PC-3 (cell line): ENCODE measurements at regions not wholly inside any gene's neighbourhood (a gene's known extent, or its start where the extent isn't known, plus 50 kb on each side); places are given as distances from the start of the nearest gene placed in this dataset.

Experiments
- ATAC-seq: fragments of 200-7000 bp; cut with Tn5 transposase; 2 replicates; pipeline ENCODE4 v1.9.1; 2020; ENCODE audit warnings: mild to moderate bottlenecking, moderate library complexity
- BruUV-seq: library from RNA; stranded (reverse); fragments of 400-500 nt; replicated peaks from 2 replicates; lab custom pipeline; 2021; lab: Mats Ljungman, UMichigan
- CTCF ChIA-PET: fragments of 300-600 bp; sonication (Branson Sonifier 250); formaldehyde crosslinking; loops from one replicate; lab custom pipeline; 2022; ENCODE audit warnings: antibody characterized with exemption; lab: Charles Lee
- POLR2A ChIA-PET: fragments of 300-600 bp; sonication (Branson Sonifier 250); formaldehyde crosslinking; loops from one replicate; lab custom pipeline; 2022; ENCODE audit warnings: antibody characterized with exemption; ENCODE audit not compliant: unreplicated experiment; lab: Charles Lee
- DNase-seq: peaks from one replicate; pipeline ENCODE4 v3.0.0-alpha.2; 2015
- H2AFZ ChIP-seq: fragments of 300-600 bp; sonication (generic); 2 replicates; pipeline ENCODE4 v1.6.0; 2016; ENCODE audit warnings: antibody characterized with exemption, low read length
- H3F3A ChIP-seq: fragments of 300-600 bp; sonication (generic); one replicate; pipeline ENCODE4 v1.6.0; 2017; ENCODE audit warnings: antibody characterized with exemption, low read length, control low read depth, mild to moderate bottlenecking; ENCODE audit not compliant: unreplicated experiment
- H3K27ac ChIP-seq: fragments of 300-600 bp; sonication (generic); 2 replicates; pipeline ENCODE4 v1.5.1; 2016; ENCODE audit warnings: mild to moderate bottlenecking, low read length
- H3K27me3 ChIP-seq: fragments of 300-600 bp; sonication (generic); 2 replicates; pipeline ENCODE4 v1.6.1; 2016; ENCODE audit warnings: low read length, mixed read lengths
- H3K36me3 ChIP-seq: fragments of 300-600 bp; sonication (generic); 2 replicates; pipeline ENCODE4 v1.6.1; 2016; ENCODE audit warnings: low read depth, mixed run types, low read length, mixed read lengths
- H3K4me1 ChIP-seq: fragments of 300-600 bp; sonication (generic); 2 replicates; pipeline ENCODE4 v1.5.1; 2016; ENCODE audit warnings: low read length; ENCODE audit not compliant: insufficient read depth
- H3K4me2 ChIP-seq: fragments of 300-600 bp; sonication (generic); 2 replicates; pipeline ENCODE4 v1.6.0; 2016; ENCODE audit warnings: low read length
- H3K4me3 ChIP-seq: fragments of 300-600 bp; sonication (generic); 2 replicates; pipeline ENCODE4 v1.5.1; 2016; ENCODE audit warnings: mild to moderate bottlenecking, low read length, mixed read lengths
- H3K79me2 ChIP-seq: fragments of 300-600 bp; sonication (generic); 2 replicates; pipeline ENCODE4 v1.6.1; 2017; ENCODE audit warnings: low read length, mixed read lengths
- H3K9ac ChIP-seq: fragments of 300-600 bp; sonication (generic); 2 replicates; pipeline ENCODE4 v1.6.0; 2016; ENCODE audit warnings: mild to moderate bottlenecking, low read length
- H3K9me2 ChIP-seq: fragments of 300-600 bp; sonication (generic); replicated peaks from 2 replicates; pipeline ENCODE4 v1.6.1; 2016; ENCODE audit warnings: mixed run types, low read length, mixed read lengths
- H3K9me3 ChIP-seq: fragments of 300-600 bp; sonication (generic); 2 replicates; pipeline ENCODE4 v1.6.1; 2016; ENCODE audit warnings: low read length, mixed read lengths
- H4K20me1 ChIP-seq: fragments of 300-600 bp; sonication (generic); 2 replicates; pipeline ENCODE4 v1.6.1; 2016; ENCODE audit warnings: low read length, mixed read lengths
- EZH2 ChIP-seq: fragments of 300-600 bp; sonication (generic); IDR thresholded peaks from one replicate; pipeline ENCODE4 v1.6.1; 2017; ENCODE audit warnings: antibody characterized with exemption, mild to moderate bottlenecking, low read length; ENCODE audit not compliant: unreplicated experiment
- EZH2phosphoT487 ChIP-seq: fragments of 300-600 bp; sonication (generic); IDR thresholded peaks from 2 replicates; pipeline ENCODE4 v1.6.1; 2018; ENCODE audit warnings: mild to moderate bottlenecking, antibody characterized with exemption, low read length, borderline replicate concordance
- intact Hi-C: fragments of 100-400 bp; cut with micrococcal nuclease; formaldehyde crosslinking; loops from 2 replicates; pipeline ENCODE4 v1.9.0; 2023
- TF ChIP-seq, protein P1 (sequence below): fragments of 300-600 bp; sonication (generic); conservative IDR thresholded peaks from 2 replicates; pipeline ENCODE4 v1.5.1; 2017; ENCODE audit warnings: antibody characterized with exemption, low read depth, mild to moderate bottlenecking, low read length

DNA sequence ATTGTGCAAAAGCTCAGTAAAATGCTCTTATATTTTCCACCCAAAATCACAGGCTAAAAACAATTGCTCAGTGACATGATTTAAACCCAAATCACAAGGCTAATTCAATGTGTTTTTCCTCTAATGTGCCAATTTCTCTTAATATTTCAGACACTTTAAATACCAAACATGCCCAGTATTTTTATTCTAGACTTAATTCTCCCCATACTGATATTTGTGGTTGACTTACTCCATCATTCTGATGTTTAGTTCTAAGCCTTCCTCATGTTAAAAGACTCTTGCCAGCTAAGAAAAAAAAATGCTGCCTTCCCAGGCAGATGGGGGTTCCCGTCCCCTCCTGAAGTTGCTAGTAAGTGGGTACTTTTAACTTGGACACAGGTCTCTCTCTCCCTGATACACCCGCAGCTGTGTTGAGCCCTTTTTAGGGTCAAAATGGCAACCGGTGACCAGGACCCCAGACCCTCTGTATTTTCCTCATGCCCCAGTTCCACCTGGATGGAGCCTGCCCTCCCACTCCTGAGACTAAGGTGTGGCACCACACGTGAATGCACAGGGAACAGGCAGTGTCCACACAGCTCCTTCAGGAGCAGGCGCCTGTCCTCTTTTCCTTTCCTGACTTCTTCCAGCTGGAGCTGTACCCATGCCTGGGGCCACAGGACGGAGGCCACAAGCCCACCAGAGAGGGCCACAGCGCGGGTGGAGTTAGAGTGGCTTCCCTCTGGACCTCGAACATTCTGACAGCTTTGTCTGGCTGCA is 118.9 kb downstream of the RIPK4 start:
- Histone ChIP-seq H3K4me1 (peaks cover 51% of the 10 kb centered on the region), H3F3A (peaks cover 3% of the 10 kb centered on the region), H3K4me2 (no peak overlapping the region), H3K9ac (peak overlapping the region; percentile 14; the same call in 1 of the 2 replicates), H3K9me2 (no peaks in the 10 kb centered on the region), H3K36me3 (no peaks in the 10 kb centered on the region), H4K20me1 (no peaks in the 10 kb centered on the region), H3K4me3 (no peak overlapping the region), H2AFZ (no peak overlapping the region), H3K27ac (peak overlapping the region; percentile 36), H3K79me2 (0 out of 2 replicates have a peak, but pooled peaks cover 13% of the 10 kb centered on the region), H3K27me3 (no peaks in the 10 kb centered on the region), H3K9me3 (no peaks in the 10 kb centered on the region)
- POLR2A ChIA-PET = no interaction called here
- ATAC-seq (no peak), DNase-seq (no peak)
- intact Hi-C loops = no loop called here
- TF ChIP-seq EZH2 (no peak), EZH2phosphoT487 (no peak)
- TF ChIP-seq, protein P1, sequence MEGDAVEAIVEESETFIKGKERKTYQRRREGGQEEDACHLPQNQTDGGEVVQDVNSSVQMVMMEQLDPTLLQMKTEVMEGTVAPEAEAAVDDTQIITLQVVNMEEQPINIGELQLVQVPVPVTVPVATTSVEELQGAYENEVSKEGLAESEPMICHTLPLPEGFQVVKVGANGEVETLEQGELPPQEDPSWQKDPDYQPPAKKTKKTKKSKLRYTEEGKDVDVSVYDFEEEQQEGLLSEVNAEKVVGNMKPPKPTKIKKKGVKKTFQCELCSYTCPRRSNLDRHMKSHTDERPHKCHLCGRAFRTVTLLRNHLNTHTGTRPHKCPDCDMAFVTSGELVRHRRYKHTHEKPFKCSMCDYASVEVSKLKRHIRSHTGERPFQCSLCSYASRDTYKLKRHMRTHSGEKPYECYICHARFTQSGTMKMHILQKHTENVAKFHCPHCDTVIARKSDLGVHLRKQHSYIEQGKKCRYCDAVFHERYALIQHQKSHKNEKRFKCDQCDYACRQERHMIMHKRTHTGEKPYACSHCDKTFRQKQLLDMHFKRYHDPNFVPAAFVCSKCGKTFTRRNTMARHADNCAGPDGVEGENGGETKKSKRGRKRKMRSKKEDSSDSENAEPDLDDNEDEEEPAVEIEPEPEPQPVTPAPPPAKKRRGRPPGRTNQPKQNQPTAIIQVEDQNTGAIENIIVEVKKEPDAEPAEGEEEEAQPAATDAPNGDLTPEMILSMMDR = no peak
- no TSS peak for BruUV-seq
- CTCF ChIA-PET = no interaction called here

DNA sequence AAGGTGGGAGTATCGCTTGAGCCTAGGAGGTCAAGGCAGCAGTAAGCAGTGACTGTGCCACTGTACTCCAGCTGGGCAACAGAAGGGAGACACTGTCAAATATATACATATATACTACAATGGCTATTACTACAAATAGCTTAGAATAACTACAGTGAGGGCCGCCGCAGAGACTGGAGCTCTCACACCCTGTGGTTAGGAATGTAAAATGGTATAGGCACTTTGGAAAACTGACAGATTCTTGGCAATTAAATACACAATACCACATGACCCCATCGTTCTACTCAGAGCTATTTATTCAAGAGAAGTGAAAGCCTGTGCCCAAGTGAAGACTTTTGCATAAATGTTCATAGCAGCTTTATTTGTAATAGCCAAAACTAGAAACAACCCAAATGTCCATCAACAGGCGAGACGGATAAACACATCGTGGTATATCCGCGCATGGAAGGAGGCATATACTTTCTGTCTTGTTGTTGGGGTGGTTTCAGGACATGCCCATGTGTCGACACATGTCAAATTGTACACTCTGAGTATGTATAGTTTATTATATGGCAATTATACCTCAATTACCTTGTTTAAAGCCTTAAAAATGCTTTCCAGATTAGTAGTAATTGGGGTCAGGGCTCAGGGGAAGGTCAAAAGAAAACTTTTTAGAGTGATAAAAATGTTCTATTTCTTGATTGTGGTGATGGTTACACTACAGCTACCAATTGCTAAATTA is 123.4 kb downstream of the RIPK4 start:
- Histone ChIP-seq H3K79me2 (0 out of 2 replicates have a peak, but pooled peaks cover 13% of the 10 kb centered on the region), H3K4me3 (no peak overlapping the region), H3K9me2 (no peaks in the 10 kb centered on the region), H3K9me3 (no peaks in the 10 kb centered on the region), H3K27ac (peak overlapping the region; percentile 99), H3K36me3 (no peaks in the 10 kb centered on the region), H3K9ac (peak overlapping the region; percentile 94), H4K20me1 (no peaks in the 10 kb centered on the region), H2AFZ (no peak overlapping the region), H3K4me1 (peaks cover 44% of the 10 kb centered on the region), H3F3A (peaks cover 16% of the 10 kb centered on the region), H3K27me3 (no peaks in the 10 kb centered on the region), H3K4me2 (peak overlapping the region; percentile 79)
- DNase-seq = peak; percentile 45
- no TSS peak for BruUV-seq
- ChIA-PET POLR2A (interaction anchor here (0.6 to 1.3 kb wide), 3 partner anchors 11 to 124 kb away, joined by 3 to 16 read pairs (median 13); partner anchors contain the start of gene RIPK4), CTCF (no interaction called here)
- TF ChIP-seq EZH2 (no peak), EZH2phosphoT487 (no peak)
- TF ChIP-seq, protein P1 = no peak
- intact Hi-C loops = no loop called here
- ATAC-seq = no peak
